Sigmoid colon (tissue), 4 donors: ENCODE measurements at regions not wholly inside any gene's neighbourhood (a gene's known extent, or its start where the extent isn't known, plus 50 kb on each side); places are given as distances from the start of the nearest gene placed in this dataset.

Experiments
- CTCF ChIP-seq, 4 experiments: fragments of 450-650 bp in 3 of 4; fragments of 200-600 bp in 1 of 4; IDR thresholded peaks; one replicate each; pipeline ENCODE4 v1.5.1; 2016 to 2019; ENCODE audit warnings: antibody characterized with exemption in 4 of 4, mild to moderate bottlenecking in 3 of 4, moderate library complexity in 2 of 4
- EP300 ChIP-seq, 4 donors: sonication (generic); formaldehyde crosslinking; IDR thresholded peaks; one replicate each; pipeline ENCODE4 v1.6.1; 2017; ENCODE audit warnings: antibody characterized with exemption in 4 of 4
- POLR2A ChIP-seq, 2 donors: fragments of 450-650 bp; IDR thresholded peaks; one replicate each; pipeline ENCODE4 v1.6.1; 2016; ENCODE audit warnings: antibody characterized with exemption in 2 of 2, mild to moderate bottlenecking in 2 of 2, moderate library complexity in 2 of 2
- POLR2AphosphoS5 ChIP-seq, 4 donors: sonication (generic); formaldehyde crosslinking; IDR thresholded peaks; one replicate each; pipeline ENCODE4 v1.6.1; 2017; ENCODE audit warnings: antibody characterized with exemption in 4 of 4

DNA sequence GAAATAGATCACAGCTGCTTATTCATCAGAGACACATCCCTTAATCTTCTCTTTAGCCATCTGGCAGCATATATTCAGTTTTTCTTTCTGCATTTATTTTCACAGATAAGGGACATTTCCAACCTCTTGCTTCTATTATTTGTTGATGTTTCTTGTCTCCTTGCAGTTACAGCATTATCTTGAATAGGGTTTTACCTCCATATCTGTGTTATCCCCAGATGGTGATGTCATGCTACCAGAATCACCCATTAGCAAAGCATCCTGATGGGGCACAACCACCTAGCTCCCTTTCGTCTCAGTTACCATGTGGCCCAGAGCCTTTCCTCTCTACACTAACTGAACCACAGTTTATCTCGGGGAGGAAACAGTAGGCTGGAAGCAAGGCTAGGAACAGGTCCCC lies 483.9 kb downstream of the FOXO1 start:
- TF ChIP-seq EP300 (IDR thresholded peaks at IDR 0.05), result no peak
- no peak for TF ChIP-seq CTCF (IDR thresholded peaks at IDR 0.05)
- TF ChIP-seq POLR2A (IDR thresholded peaks at IDR 0.05), result no peak
- TF ChIP-seq POLR2AphosphoS5 (IDR thresholded peaks at IDR 0.05), result no peak
